ENCODE measurements at regions not wholly inside any gene's neighbourhood (a gene's known extent, or its start where the extent isn't known, plus 50 kb on each side); places are given as distances from the start of the nearest gene placed in this dataset.

DNA sequence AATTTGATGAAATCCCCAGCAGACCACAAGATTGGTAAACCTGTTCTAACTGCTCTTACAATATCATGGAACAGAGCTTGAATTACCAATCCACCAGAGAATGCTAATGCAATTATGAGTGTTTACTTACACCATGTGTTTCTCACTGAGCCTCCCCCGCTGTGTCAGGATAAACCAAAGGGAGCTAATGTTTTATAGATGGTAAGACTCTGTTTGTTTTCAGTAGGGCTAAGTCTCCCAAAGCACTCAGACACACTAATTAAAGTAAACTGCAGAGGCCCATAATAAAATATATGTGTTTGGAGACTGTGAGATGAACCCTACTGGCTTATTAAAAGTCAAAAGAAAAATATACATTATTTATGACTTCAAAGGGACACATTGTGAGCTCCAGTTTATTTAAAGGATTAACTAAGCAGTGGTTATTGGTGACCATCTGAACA, 261.7 kb upstream of the FAM241A start:
- dilution Hi-C loops (cut with MboI; ENCODE audit: extremely low pct_ligation_motif_present, low sequenced_read_pairs), result no loop called here
- Histone ChIP-seq H3K36me3 (ENCODE audit: control insufficient read depth in 2 of 2, extremely low read depth in 1 of 2, insufficient read depth in 2 of 2, low read length in 2 of 2) (no peaks in the 10 kb centered on the region), H3K9me3 (replicated peaks; ENCODE audit: control insufficient read depth, insufficient read depth, low read length) (no peaks in the 10 kb centered on the region), H3K27me3 (ENCODE audit: control insufficient read depth in 2 of 2, insufficient read depth in 2 of 2, low read length in 2 of 2) (peaks cover 0 to 6% of the 10 kb centered on the region in 2 experiments), H3K27ac (ENCODE audit: insufficient read depth, low read depth, low read length) (no peak overlapping the region), H4K20me1 (replicated peaks; ENCODE audit: control insufficient read depth, extremely low read depth, insufficient read depth, low read length) (no peaks in the 10 kb centered on the region), H3K4me3 (replicated peaks in 1 of 3; ENCODE audit: insufficient read depth in 1 of 3, low read depth in 1 of 3, low read length in 3 of 3) (no peak overlapping the region), H3K9me1 (replicated peaks; ENCODE audit: control insufficient read depth, extremely low read depth, insufficient read depth, low read length) (no peaks in the 10 kb centered on the region), H3K9ac (replicated peaks; ENCODE audit: extremely low read depth, insufficient read depth, low read length) (no peak overlapping the region), H3K4me2 (ENCODE audit: insufficient read depth, low read length) (no peak overlapping the region), H3K79me2 (ENCODE audit: control insufficient read depth, insufficient read depth, low read length) (no peaks in the 10 kb centered on the region), H3K4me1 (ENCODE audit: control insufficient read depth, extremely low read depth, insufficient read depth, low read length) (no peaks in the 10 kb centered on the region), H2AFZ (ENCODE audit: low read depth, low read length) (no peak overlapping the region)
- intact Hi-C loops (cut with micrococcal nuclease), result no loop called here
- ChIA-PET POLR2A (no interaction called here), CTCF (interaction anchor here (1.0 to 1.6 kb wide), 4 partner anchors 10 to 60 kb away, joined by 3 to 6 read pairs (median 4); no protein-coding TSS in a partner anchor)
- DNase-seq (ENCODE audit: low read depth, low spot score), result no peak
- FAIRE-seq, result no peak
- no TSS peak for BruUV-seq (replicated peaks)
- no peak for TF ChIP-seq EZH2 (IDR thresholded peaks at IDR 0.05; ENCODE audit: borderline replicate concordance, low read depth, low read length, severe bottlenecking)
- no peak for TF ChIP-seq JUN (IDR thresholded peaks at IDR 0.05; ENCODE audit: borderline replicate concordance, insufficient read depth, insufficient read length, low read depth)
- no peak for TF ChIP-seq GATA2 (IDR thresholded peaks at IDR 0.05; ENCODE audit: insufficient read depth, insufficient read length, low read depth, low read length)

DNA sequence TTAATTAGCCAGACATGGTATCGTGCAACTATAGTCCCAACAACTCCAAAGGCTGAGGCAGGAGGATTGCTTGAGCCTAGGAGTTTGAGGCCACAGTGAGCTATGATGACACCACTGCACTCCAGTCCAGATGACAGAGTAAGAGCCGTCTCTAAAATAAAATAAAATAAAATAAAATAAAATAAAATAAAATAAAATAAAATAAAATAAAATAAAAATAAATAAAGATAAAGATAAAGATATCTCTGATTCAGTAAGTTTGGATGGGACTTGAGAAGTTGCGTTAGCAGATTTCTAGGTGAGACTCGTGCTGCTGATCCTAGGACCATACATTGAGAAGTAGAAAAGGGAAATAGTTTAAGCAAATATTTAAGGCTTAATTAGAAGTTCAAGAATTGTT, 254.8 kb upstream of the FAM241A start:
- POLR2A ChIA-PET, result no interaction called here
- Histone ChIP-seq H3K27ac (ENCODE audit: insufficient read depth, low read depth, low read length) (no peak overlapping the region), H3K4me2 (ENCODE audit: insufficient read depth, low read length) (no peak overlapping the region), H3K9ac (replicated peaks; ENCODE audit: extremely low read depth, insufficient read depth, low read length) (no peak overlapping the region), H3K36me3 (ENCODE audit: control insufficient read depth in 2 of 2, extremely low read depth in 1 of 2, insufficient read depth in 2 of 2, low read length in 2 of 2) (no peaks in the 10 kb centered on the region), H3K9me3 (replicated peaks; ENCODE audit: control insufficient read depth, insufficient read depth, low read length) (no peaks in the 10 kb centered on the region), H3K4me3 (replicated peaks in 1 of 3; ENCODE audit: insufficient read depth in 1 of 3, low read depth in 1 of 3, low read length in 3 of 3) (no peak overlapping the region), H3K79me2 (ENCODE audit: control insufficient read depth, insufficient read depth, low read length) (no peaks in the 10 kb centered on the region), H4K20me1 (replicated peaks; ENCODE audit: control insufficient read depth, extremely low read depth, insufficient read depth, low read length) (no peaks in the 10 kb centered on the region), H2AFZ (ENCODE audit: low read depth, low read length) (no peak overlapping the region), H3K4me1 (ENCODE audit: control insufficient read depth, extremely low read depth, insufficient read depth, low read length) (no peaks in the 10 kb centered on the region), H3K27me3 (ENCODE audit: control insufficient read depth in 2 of 2, insufficient read depth in 2 of 2, low read length in 2 of 2) (peaks cover 0 to 6% of the 10 kb centered on the region in 2 experiments), H3K9me1 (replicated peaks; ENCODE audit: control insufficient read depth, extremely low read depth, insufficient read depth, low read length) (no peaks in the 10 kb centered on the region)
- intact Hi-C loops (cut with micrococcal nuclease), result no loop called here
- no TSS peak for BruUV-seq (replicated peaks)
- TF ChIP-seq MYC (IDR thresholded peaks at IDR 0.05; ENCODE audit: low read depth, low read length), result no peak
- no peak for TF ChIP-seq GATA2 (IDR thresholded peaks at IDR 0.05; ENCODE audit: insufficient read depth, insufficient read length, low read depth, low read length)
- TF ChIP-seq JUN (IDR thresholded peaks at IDR 0.05; ENCODE audit: borderline replicate concordance, insufficient read depth, insufficient read length, low read depth), result no peak
- TF ChIP-seq, protein P1, sequence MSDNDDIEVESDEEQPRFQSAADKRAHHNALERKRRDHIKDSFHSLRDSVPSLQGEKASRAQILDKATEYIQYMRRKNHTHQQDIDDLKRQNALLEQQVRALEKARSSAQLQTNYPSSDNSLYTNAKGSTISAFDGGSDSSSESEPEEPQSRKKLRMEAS (IDR thresholded peaks at IDR 0.05; ENCODE audit: insufficient read depth, insufficient read length), result no peak
- TF ChIP-seq FOS (IDR thresholded peaks at IDR 0.05; ENCODE audit: borderline replicate concordance, insufficient read depth, low read length), result no peak
- TF ChIP-seq POLR2AphosphoS5 (IDR thresholded peaks at IDR 0.05; ENCODE audit: insufficient read depth, low read depth, low read length), result no peak
- TF ChIP-seq EZH2 (IDR thresholded peaks at IDR 0.05; ENCODE audit: borderline replicate concordance, low read depth, low read length, severe bottlenecking), result no peak
- TF ChIP-seq, protein P2, sequence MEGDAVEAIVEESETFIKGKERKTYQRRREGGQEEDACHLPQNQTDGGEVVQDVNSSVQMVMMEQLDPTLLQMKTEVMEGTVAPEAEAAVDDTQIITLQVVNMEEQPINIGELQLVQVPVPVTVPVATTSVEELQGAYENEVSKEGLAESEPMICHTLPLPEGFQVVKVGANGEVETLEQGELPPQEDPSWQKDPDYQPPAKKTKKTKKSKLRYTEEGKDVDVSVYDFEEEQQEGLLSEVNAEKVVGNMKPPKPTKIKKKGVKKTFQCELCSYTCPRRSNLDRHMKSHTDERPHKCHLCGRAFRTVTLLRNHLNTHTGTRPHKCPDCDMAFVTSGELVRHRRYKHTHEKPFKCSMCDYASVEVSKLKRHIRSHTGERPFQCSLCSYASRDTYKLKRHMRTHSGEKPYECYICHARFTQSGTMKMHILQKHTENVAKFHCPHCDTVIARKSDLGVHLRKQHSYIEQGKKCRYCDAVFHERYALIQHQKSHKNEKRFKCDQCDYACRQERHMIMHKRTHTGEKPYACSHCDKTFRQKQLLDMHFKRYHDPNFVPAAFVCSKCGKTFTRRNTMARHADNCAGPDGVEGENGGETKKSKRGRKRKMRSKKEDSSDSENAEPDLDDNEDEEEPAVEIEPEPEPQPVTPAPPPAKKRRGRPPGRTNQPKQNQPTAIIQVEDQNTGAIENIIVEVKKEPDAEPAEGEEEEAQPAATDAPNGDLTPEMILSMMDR (IDR thresholded peaks at IDR 0.05; ENCODE audit: extremely low read depth in 1 of 2, insufficient read depth in 1 of 2, low read depth in 1 of 2, low read length in 2 of 2), result no peak
- no peak for TF ChIP-seq POLR2A (IDR thresholded peaks at IDR 0.05; ENCODE audit: low read depth, low read length)
- FAIRE-seq (no peak), DNase-seq (ENCODE audit: low read depth, low spot score) (no peak)
- dilution Hi-C loops (cut with MboI; ENCODE audit: extremely low pct_ligation_motif_present, low sequenced_read_pairs), result no loop called here
- CTCF ChIA-PET, result no interaction called here

All from endothelial cell of umbilical vein (primary cell).